CD14-positive monocyte (primary cell): ENCODE measurements at regions not wholly inside any gene's neighbourhood (a gene's known extent, or its start where the extent isn't known, plus 50 kb on each side); places are given as distances from the start of the nearest gene placed in this dataset.

Experiments
- DNase-seq, 3 donors: peaks; one replicate each; pipeline ENCODE4 v3.0.0-alpha.2; 2011 to 2022
- H2AFZ ChIP-seq: 2 replicates; pipeline ENCODE4 v1.6.0; 2012; ENCODE audit warnings: mild to moderate bottlenecking, low read depth, low read length, inconsistent platforms; ENCODE audit not compliant: insufficient read depth, poor library complexity, severe bottlenecking
- H3K27ac ChIP-seq, 2 donors: 1 replicate in 1 of 2; 2 replicates in 1 of 2; pipeline ENCODE4 v1.5.1; 2012 to 2013; ENCODE audit warnings: low read length in 2 of 2, control low read depth in 1 of 2, inconsistent platforms in 1 of 2, low read depth in 1 of 2, mild to moderate bottlenecking in 1 of 2
- H3K27me3 ChIP-seq, 2 donors: one replicate each; pipeline versions ENCODE4 v1.6.0 to v1.6.1; 2011 to 2013; ENCODE audit warnings: low read length in 2 of 2; ENCODE audit not compliant: control insufficient read depth in 2 of 2, insufficient read depth in 2 of 2
- H3K36me3 ChIP-seq, 2 donors: replicated peaks in 1 of 2; 1 replicate in 1 of 2; 2 replicates in 1 of 2; pipeline versions ENCODE4 v1.5.1 to v1.6.1; 2012 to 2013; ENCODE audit warnings: low read length in 2 of 2, control low read depth in 1 of 2, inconsistent platforms in 1 of 2, mild to moderate bottlenecking in 1 of 2; ENCODE audit not compliant: insufficient read depth in 2 of 2, control insufficient read depth in 1 of 2
- H3K4me1 ChIP-seq, 2 donors: 1 replicate in 1 of 2; 2 replicates in 1 of 2; pipeline versions ENCODE4 v1.5.1 to v1.6.1; 2012 to 2013; ENCODE audit warnings: low read length in 2 of 2, control low read depth in 1 of 2, inconsistent platforms in 1 of 2, mild to moderate bottlenecking in 1 of 2, moderate library complexity in 1 of 2; ENCODE audit not compliant: insufficient read depth in 2 of 2, control insufficient read depth in 1 of 2
- H3K4me2 ChIP-seq: replicated peaks from 2 replicates; pipeline ENCODE3; 2012; ENCODE audit warnings: low read length, moderate library complexity, mild to moderate bottlenecking; ENCODE audit not compliant: poor library complexity, severe bottlenecking; ENCODE audit errors: extremely low read depth
- H3K4me3 ChIP-seq, 3 experiments: fragments of 200-600 bp in 1 of 3; sonication (generic) in 1 of 3; replicated peaks in 1 of 3; 1 replicate in 2 of 3; 2 replicates in 1 of 3; pipeline ENCODE4 v1.5.1; 2011 to 2013; ENCODE audit warnings: low read length in 3 of 3, mild to moderate bottlenecking in 3 of 3, control low read depth in 2 of 3, low read depth in 2 of 3, inconsistent platforms in 1 of 3, moderate library complexity in 1 of 3
- H3K79me2 ChIP-seq: 2 replicates; pipeline ENCODE4 v1.6.0; 2012; ENCODE audit warnings: mild to moderate bottlenecking, control low read depth, inconsistent platforms, low read length, moderate library complexity; ENCODE audit not compliant: insufficient read depth
- H3K9ac ChIP-seq: 2 replicates; pipeline ENCODE4 v1.6.0; 2017; ENCODE audit warnings: low read length, mild to moderate bottlenecking; ENCODE audit not compliant: insufficient read depth, poor library complexity, severe bottlenecking
- H3K9me3 ChIP-seq, 2 donors: replicated peaks in 1 of 2; 1 replicate in 1 of 2; 2 replicates in 1 of 2; pipeline versions ENCODE4 v1.5.1 to v1.6.1; 2012 to 2013; ENCODE audit warnings: low read length in 2 of 2, control low read depth in 1 of 2; ENCODE audit not compliant: control insufficient read depth in 1 of 2, insufficient read depth in 1 of 2
- H4K20me1 ChIP-seq: 2 replicates; pipeline ENCODE4 v1.6.0; 2012; ENCODE audit warnings: mild to moderate bottlenecking, low read length, control low read depth, moderate library complexity; ENCODE audit not compliant: insufficient read depth
- H3K27ac Mint-ChIP-seq, 7 donors: one replicate each; pipeline ENCODE4 v1.8.0; 2020; ENCODE audit warnings: mild to moderate bottlenecking in 7 of 7, mixed read lengths in 7 of 7, moderate library complexity in 6 of 7, inconsistent platforms in 2 of 7
- H3K27me3 Mint-ChIP-seq, 3 donors: one replicate each; pipeline ENCODE4 v1.8.0; 2021 to 2022; ENCODE audit warnings: low read depth in 3 of 3, mild to moderate bottlenecking in 3 of 3, mixed read lengths in 3 of 3, moderate library complexity in 3 of 3, inconsistent platforms in 1 of 3
- H3K36me3 Mint-ChIP-seq, 2 donors: one replicate each; pipeline ENCODE4 v1.8.0; 2020; ENCODE audit warnings: mixed read lengths in 2 of 2, inconsistent platforms in 1 of 2, mild to moderate bottlenecking in 1 of 2
- H3K4me1 Mint-ChIP-seq: one replicate; pipeline ENCODE4 v1.8.0; 2020; ENCODE audit warnings: mild to moderate bottlenecking, mixed read lengths
- H3K4me3 Mint-ChIP-seq, 2 donors: one replicate each; pipeline ENCODE4 v1.8.0; 2020; ENCODE audit warnings: mild to moderate bottlenecking in 2 of 2, mixed read lengths in 2 of 2, moderate library complexity in 1 of 2
- H3K9me3 Mint-ChIP-seq, 7 donors: one replicate each; pipeline ENCODE4 v1.8.0; 2020 to 2022; ENCODE audit warnings: mixed read lengths in 7 of 7, mild to moderate bottlenecking in 6 of 7, moderate library complexity in 6 of 7, inconsistent platforms in 2 of 7
- CTCF ChIP-seq: fragments of 200-600 bp; IDR thresholded peaks from one replicate; pipeline ENCODE4 v1.8.0; 2022; ENCODE audit warnings: antibody characterized with exemption, mild to moderate bottlenecking
- WGBS: methylation state at CpG from one replicate; pipeline ENCODE4 v1.1.5; 2013; ENCODE audit warnings: missing lambda C conversion rate; ENCODE audit not compliant: insufficient coverage; 5-methylcytosine and 5-hydroxymethylcytosine counted together
- intact Hi-C, 2 donors: fragments of 100-400 bp; cut with micrococcal nuclease; formaldehyde crosslinking; loops; one replicate each; pipeline versions ENCODE4 v1.15.0 to v1.15.1; 2023

- Mint-ChIP-seq H3K9me3 (peaks cover 0 to 2% (median 0%) of the 10 kb centered on the region in 7 donors), H3K4me1 (no peaks in the 10 kb centered on the region), H3K27me3 (no peaks in the 10 kb centered on the region), H3K36me3 (no peaks in the 10 kb centered on the region), H3K4me3 (no peak overlapping the region), H3K27ac (no peak overlapping the region)
- H3K4me1 ChIP-seq = no peaks in the 10 kb centered on the region
- H2AFZ ChIP-seq = no peak overlapping the region
- no peaks in the 10 kb centered on the region for H3K79me2 ChIP-seq
- H3K4me3 ChIP-seq = no peak overlapping the region
- H3K27ac ChIP-seq = no peak overlapping the region
- no peak for TF ChIP-seq CTCF
- H3K27me3 ChIP-seq = no peaks in the 10 kb centered on the region
- no peaks in the 10 kb centered on the region for H3K36me3 ChIP-seq
- no peak overlapping the region for H3K9ac ChIP-seq
- H4K20me1 ChIP-seq = no peaks in the 10 kb centered on the region
- DNase-seq = no peak
- no peak overlapping the region for H3K4me2 ChIP-seq
- H3K9me3 ChIP-seq = no peaks in the 10 kb centered on the region
- intact Hi-C loops = no loop called here
Measured at GRCh38 chr11:127766734-127767133, 766.2 kb upstream of the KIRREL3 start.

DNA sequence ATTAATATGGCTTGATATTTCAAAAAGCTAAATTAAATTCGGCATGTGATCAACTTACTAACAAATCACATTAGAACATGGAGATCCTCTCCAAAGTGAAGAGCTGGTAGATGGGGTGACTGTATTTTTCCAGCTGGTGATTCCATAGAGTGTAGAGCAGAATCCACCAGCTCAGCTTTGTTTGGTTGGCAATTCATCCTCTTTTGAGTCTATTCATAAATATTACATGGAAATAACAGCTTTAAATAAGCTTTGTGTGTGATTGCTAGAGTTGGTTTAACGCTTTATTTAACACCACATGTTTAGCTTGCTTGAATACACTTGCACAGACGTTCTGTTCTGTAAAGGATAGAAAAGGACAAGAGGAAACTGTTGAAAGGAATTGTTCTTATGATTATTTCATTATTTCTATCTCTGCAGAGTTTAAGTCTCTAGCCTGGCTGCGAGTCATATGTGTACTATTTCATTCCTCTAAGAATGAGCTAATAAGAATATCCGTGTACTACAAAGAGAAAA lies 738.3 kb upstream of the KIRREL3 start:
- H3K4me1 ChIP-seq = no peaks in the 10 kb centered on the region
- DNase-seq = no peak
- peaks cover 0 to 2% (median 0%) of the 10 kb centered on the region in 7 donors for H3K9me3 Mint-ChIP-seq
- H3K27ac Mint-ChIP-seq = no peak overlapping the region
- H2AFZ ChIP-seq = no peak overlapping the region
- no peak overlapping the region for H3K9ac ChIP-seq
- no peaks in the 10 kb centered on the region for H3K4me1 Mint-ChIP-seq
- H3K9me3 ChIP-seq = no peaks in the 10 kb centered on the region
- peaks cover 0 to 1% (median 0%) of the 10 kb centered on the region in 3 donors for H3K27me3 Mint-ChIP-seq
- no peak overlapping the region for H3K4me3 Mint-ChIP-seq
- no peak for TF ChIP-seq CTCF
- H3K4me2 ChIP-seq = no peak overlapping the region
- no peaks in the 10 kb centered on the region for H3K27me3 ChIP-seq
- H3K27ac ChIP-seq = no peak overlapping the region
- no peak overlapping the region for H3K4me3 ChIP-seq
- intact Hi-C loops = no loop called here
- H3K79me2 ChIP-seq = no peaks in the 10 kb centered on the region
- H3K36me3 Mint-ChIP-seq = no peaks in the 10 kb centered on the region
- no CpG with 5 or more reads among the region's 5 CpGs for WGBS
- H3K36me3 ChIP-seq = no peaks in the 10 kb centered on the region
- H4K20me1 ChIP-seq = no peaks in the 10 kb centered on the region
